SK-N-SH (cell line): ENCODE measurements at regions not wholly inside any gene's neighbourhood (a gene's known extent, or its start where the extent isn't known, plus 50 kb on each side); places are given as distances from the start of the nearest gene placed in this dataset.

ENCODE experiments used
- CTCF ChIA-PET: fragments of 300-600, 350-600 bp; formaldehyde crosslinking; extraction: SDS; loops from one replicate; lab custom pipeline; 2021; lab: Yijun Ruan, JAX
- POLR2A ChIA-PET: fragments of 350-600 bp; sonication (Branson Sonifier 250); formaldehyde crosslinking; extraction: SDS; loops from one replicate; lab custom pipeline; 2020; ENCODE audit warnings: antibody characterized with exemption, inconsistent platforms; lab: Yijun Ruan, JAX
- DNase-seq: peaks from one replicate; pipeline ENCODE4 v3.0.0; 2012
- H2AFZ ChIP-seq: fragments of 200-600 bp; sonication (generic); 2 replicates; pipeline ENCODE4 v1.8.1; 2016; ENCODE audit warnings: antibody characterized with exemption, mild to moderate bottlenecking, low read depth
- H3F3A ChIP-seq: fragments of 200-600 bp; sonication (generic); replicated peaks from 2 replicates; pipeline ENCODE3; 2016; ENCODE audit warnings: antibody characterized with exemption, mild to moderate bottlenecking; ENCODE audit not compliant: insufficient read depth
- H3K27ac ChIP-seq, 2 experiments: fragments of 200-500 bp in 1 of 2; fragments of 200-600 bp in 1 of 2; sonication (Bioruptor generic) in 1 of 2; sonication (generic), shearing (Covaris generic) in 1 of 2; 2 replicates each; pipeline versions ENCODE4 v1.5.1 to v1.6.1; 2014 to 2016; ENCODE audit warnings: low read depth in 2 of 2, inconsistent platforms in 1 of 2, low read length in 1 of 2, mild to moderate bottlenecking in 1 of 2, mixed read lengths in 1 of 2
- H3K27me3 ChIP-seq: fragments of 200-600 bp; sonication (generic), shearing (Covaris generic); 2 replicates; pipeline ENCODE4 v1.6.1; 2016; ENCODE audit warnings: mixed run types; ENCODE audit not compliant: insufficient read depth
- H3K36me3 ChIP-seq, 2 experiments: fragments of 200-500 bp in 1 of 2; fragments of 200-600 bp in 1 of 2; sonication (Bioruptor generic) in 1 of 2; sonication (generic) in 1 of 2; replicated peaks in 1 of 2; 2 replicates each; pipeline versions ENCODE3 to v1.5.1; 2014 to 2016; ENCODE audit warnings: low read length in 1 of 2, mild to moderate bottlenecking in 1 of 2; ENCODE audit not compliant: insufficient read depth in 2 of 2, control insufficient read depth in 1 of 2
- H3K4me1 ChIP-seq, 2 experiments: fragments of 200-500 bp in 1 of 2; fragments of 200-600 bp in 1 of 2; sonication (Bioruptor generic) in 1 of 2; sonication (generic), shearing (Covaris generic) in 1 of 2; 2 replicates each; pipeline versions ENCODE4 v1.5.1 to v1.6.1; 2014 to 2016; ENCODE audit warnings: low read depth in 1 of 2, low read length in 1 of 2, mixed run types in 1 of 2; ENCODE audit not compliant: insufficient read depth in 2 of 2, control insufficient read depth in 1 of 2
- H3K4me2 ChIP-seq: fragments of 200-600 bp; sonication (generic), shearing (Covaris generic); 2 replicates; pipeline ENCODE4 v1.6.1; 2017; ENCODE audit warnings: mixed run types
- H3K4me3 ChIP-seq, 2 experiments: fragments of 200-500 bp in 1 of 2; fragments of 200-600 bp in 1 of 2; sonication (Bioruptor generic) in 1 of 2; sonication (generic), shearing (Covaris generic) in 1 of 2; 2 replicates each; pipeline versions ENCODE4 v1.5.1 to v1.8.1; 2014 to 2016; ENCODE audit warnings: low read depth in 2 of 2, inconsistent platforms in 1 of 2, low read length in 1 of 2, mild to moderate bottlenecking in 1 of 2, mixed read lengths in 1 of 2, moderate library complexity in 1 of 2
- H3K79me2 ChIP-seq: fragments of 200-600 bp; sonication (generic); 2 replicates; pipeline ENCODE4 v1.8.1; 2017; ENCODE audit warnings: mild to moderate bottlenecking; ENCODE audit not compliant: insufficient read depth
- H3K9ac ChIP-seq: fragments of 200-600 bp; sonication (generic); 2 replicates; pipeline ENCODE4 v1.6.1; 2017; ENCODE audit warnings: mixed run types
- H3K9me2 ChIP-seq: fragments of 200-600 bp; sonication (generic); 2 replicates; pipeline ENCODE4 v1.6.1; 2017; ENCODE audit warnings: mixed run types
- H3K9me3 ChIP-seq: fragments of 200-600 bp; sonication (generic); 2 replicates; pipeline ENCODE4 v1.6.1; 2017; ENCODE audit warnings: mixed run types, mild to moderate bottlenecking, moderate library complexity
- H4K20me1 ChIP-seq: fragments of 200-600 bp; sonication (generic); 2 replicates; pipeline ENCODE4 v1.6.1; 2017; ENCODE audit warnings: mild to moderate bottlenecking, mixed run types; ENCODE audit not compliant: insufficient read depth
- CHD2 ChIP-seq: fragments of 150-350 bp; IDR thresholded peaks from 2 replicates; pipeline ENCODE4 v1.6.1; 2018; ENCODE audit warnings: low read length; ENCODE audit not compliant: partially characterized antibody
- EP300 ChIP-seq, 2 experiments: IDR thresholded peaks; 2 replicates each; pipeline versions ENCODE4 v1.4.0 to v1.6.1; 2012; ENCODE audit warnings: borderline replicate concordance in 1 of 2, low read depth in 1 of 2, low read length in 1 of 2
- EZH2phosphoT487 ChIP-seq: fragments of 200-600 bp; sonication (generic); IDR thresholded peaks from 2 replicates; pipeline ENCODE4 v1.6.1; 2017; ENCODE audit warnings: low read depth, mixed run types, mild to moderate bottlenecking, antibody characterized with exemption, moderate library complexity, borderline replicate concordance
- FOXJ3 ChIP-seq: sonication (generic); formaldehyde crosslinking; IDR thresholded peaks from 2 replicates; pipeline ENCODE4 v1.5.1; 2020; ENCODE audit warnings: mild to moderate bottlenecking, missing genetic modification reagents
- FOXM1 ChIP-seq: IDR thresholded peaks from 2 replicates; pipeline ENCODE4 v1.4.0; 2012; ENCODE audit warnings: low read depth, mild to moderate bottlenecking
- GABPA ChIP-seq: IDR thresholded peaks from 2 replicates; pipeline ENCODE4 v1.4.0; 2012; ENCODE audit warnings: low read depth, mild to moderate bottlenecking
- GATA2 ChIP-seq: sonication (generic); formaldehyde crosslinking; IDR thresholded peaks from 2 replicates; pipeline ENCODE4 v1.5.0; 2020; ENCODE audit warnings: mild to moderate bottlenecking, missing genetic modification reagents
- JUND ChIP-seq: IDR thresholded peaks from 2 replicates; pipeline ENCODE4 v1.4.0; 2012
- NFIC ChIP-seq: IDR thresholded peaks from 2 replicates; pipeline ENCODE4 v1.4.0; 2012; ENCODE audit warnings: borderline replicate concordance
- RFX5 ChIP-seq: IDR thresholded peaks from 2 replicates; pipeline ENCODE4 v1.6.1; 2012; ENCODE audit warnings: mild to moderate bottlenecking, improper control_type of control experiment, low read length
- SMC3 ChIP-seq: IDR thresholded peaks from 2 replicates; pipeline ENCODE4 v1.6.1; 2012; ENCODE audit warnings: low read depth, low read length, improper control_type of control experiment
- TAF1 ChIP-seq: IDR thresholded peaks from 2 replicates; pipeline ENCODE4 v1.6.1; 2012; ENCODE audit warnings: low read depth, mild to moderate bottlenecking, low read length, moderate library complexity, borderline replicate concordance
- TCF12 ChIP-seq: IDR thresholded peaks from 2 replicates; pipeline ENCODE4 v1.4.0; 2012
- YY1 ChIP-seq: IDR thresholded peaks from 2 replicates; pipeline ENCODE4 v1.4.0; 2012; ENCODE audit warnings: low read depth, mild to moderate bottlenecking
- WGBS: methylation state at CpG from one replicate; pipeline ENCODE4 v1.1.6; 2017; ENCODE audit warnings: low lambda C conversion rate; 5-methylcytosine and 5-hydroxymethylcytosine counted together
- TF ChIP-seq, protein P1 (sequence below): fragments of 200-600 bp; sonication (generic); IDR thresholded peaks from 2 replicates; pipeline ENCODE4 v1.6.1; 2017; ENCODE audit warnings: antibody characterized with exemption, mild to moderate bottlenecking, moderate library complexity
- TF ChIP-seq, protein P2 (sequence below): IDR thresholded peaks from 2 replicates; pipeline ENCODE4; 2012
- TF ChIP-seq, protein P3 (sequence below): IDR thresholded peaks from 2 replicates; pipeline ENCODE4 v1.4.0; 2012; ENCODE audit warnings: low read depth
- TF ChIP-seq, protein P4 (sequence below): fragments of 150-350 bp; IDR thresholded peaks from 2 replicates; pipeline ENCODE4 v1.6.1; 2016; ENCODE audit warnings: mild to moderate bottlenecking, low read depth, low read length
- TF ChIP-seq, protein P5 (sequence below): fragments of 150-350 bp; IDR thresholded peaks from 2 replicates; pipeline ENCODE4 v1.6.1; 2017; ENCODE audit warnings: antibody characterized with exemption, low read length, low read depth, borderline replicate concordance

DNA sequence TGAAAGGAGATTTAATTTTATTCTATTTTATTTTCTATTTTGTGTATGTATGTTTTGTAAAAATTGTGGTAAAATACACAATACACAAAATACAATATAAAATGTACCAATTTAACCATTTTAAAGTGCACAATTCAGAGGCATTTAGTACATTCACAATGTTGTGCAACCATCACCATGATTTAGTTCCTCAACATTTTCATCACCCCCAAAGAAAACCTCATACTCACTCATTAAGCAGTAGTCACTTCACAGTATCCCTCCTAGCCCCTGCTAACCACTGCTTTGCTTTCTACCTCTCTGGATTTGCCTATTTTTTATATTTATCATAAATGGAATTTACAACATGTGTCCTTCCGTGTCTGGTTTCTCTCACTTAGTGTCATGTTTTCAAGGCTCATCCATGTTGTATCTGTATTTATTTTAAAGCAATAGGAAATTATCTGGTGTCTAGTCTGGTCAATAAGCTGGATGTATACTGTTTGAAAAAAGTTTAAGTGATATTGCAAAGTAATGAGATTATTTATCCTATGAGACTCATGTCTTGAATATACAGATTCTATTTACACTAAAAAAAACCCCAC, 77.9 kb upstream of the GLS start:
- POLR2A ChIA-PET: no interaction called here
- H3F3A ChIP-seq: peaks cover 3% of the 10 kb centered on the region
- no peak overlapping the region for H3K9ac ChIP-seq
- 55% methylated on average over 1 of the region's 1 CpG for WGBS
- peaks cover 0 to 18% of the 10 kb centered on the region in 2 experiments; a peak in 2 of 4 replicates for H3K4me1 ChIP-seq
- peak overlapping the region in 1 of 2 experiments; percentile 62; a peak in 2 of 4 replicates for H3K27ac ChIP-seq
- no peaks in the 10 kb centered on the region for H3K9me2 ChIP-seq
- H3K4me2 ChIP-seq: no peak overlapping the region
- H3K9me3 ChIP-seq: no peaks in the 10 kb centered on the region
- no peak overlapping the region for H3K4me3 ChIP-seq
- TF ChIP-seq FOXJ3 (0 out of 2 replicates have a peak, but pooled peaks have one; percentile 46), YY1 (no peak), SMC3 (no peak), GATA2 (peak; percentile 60), EP300 (IDR thresholded peaks at IDR 0.05; ENCODE audit: borderline replicate concordance in 1 of 2, low read depth in 1 of 2, low read length in 1 of 2) (peak in 1 of 2 experiments; percentile 73; a peak in 2 of 4 replicates), RFX5 (no peak), TCF12 (peak; percentile 27; the same call in 1 of the 2 replicates), GABPA (no peak), NFIC (no peak), CHD2 (peak; percentile 13), FOXM1 (no peak)
- TF ChIP-seq, protein P1, sequence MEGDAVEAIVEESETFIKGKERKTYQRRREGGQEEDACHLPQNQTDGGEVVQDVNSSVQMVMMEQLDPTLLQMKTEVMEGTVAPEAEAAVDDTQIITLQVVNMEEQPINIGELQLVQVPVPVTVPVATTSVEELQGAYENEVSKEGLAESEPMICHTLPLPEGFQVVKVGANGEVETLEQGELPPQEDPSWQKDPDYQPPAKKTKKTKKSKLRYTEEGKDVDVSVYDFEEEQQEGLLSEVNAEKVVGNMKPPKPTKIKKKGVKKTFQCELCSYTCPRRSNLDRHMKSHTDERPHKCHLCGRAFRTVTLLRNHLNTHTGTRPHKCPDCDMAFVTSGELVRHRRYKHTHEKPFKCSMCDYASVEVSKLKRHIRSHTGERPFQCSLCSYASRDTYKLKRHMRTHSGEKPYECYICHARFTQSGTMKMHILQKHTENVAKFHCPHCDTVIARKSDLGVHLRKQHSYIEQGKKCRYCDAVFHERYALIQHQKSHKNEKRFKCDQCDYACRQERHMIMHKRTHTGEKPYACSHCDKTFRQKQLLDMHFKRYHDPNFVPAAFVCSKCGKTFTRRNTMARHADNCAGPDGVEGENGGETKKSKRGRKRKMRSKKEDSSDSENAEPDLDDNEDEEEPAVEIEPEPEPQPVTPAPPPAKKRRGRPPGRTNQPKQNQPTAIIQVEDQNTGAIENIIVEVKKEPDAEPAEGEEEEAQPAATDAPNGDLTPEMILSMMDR: no peak
- TF ChIP-seq, all 33 proteins: peak for 5
- DNase-seq: no peak
- no peaks in the 10 kb centered on the region for H3K36me3 ChIP-seq
- H3K27me3 ChIP-seq: no peaks in the 10 kb centered on the region
- CTCF ChIA-PET: no interaction called here
- no peak overlapping the region for H2AFZ ChIP-seq
- H4K20me1 ChIP-seq: no peaks in the 10 kb centered on the region
- no peaks in the 10 kb centered on the region for H3K79me2 ChIP-seq

DNA sequence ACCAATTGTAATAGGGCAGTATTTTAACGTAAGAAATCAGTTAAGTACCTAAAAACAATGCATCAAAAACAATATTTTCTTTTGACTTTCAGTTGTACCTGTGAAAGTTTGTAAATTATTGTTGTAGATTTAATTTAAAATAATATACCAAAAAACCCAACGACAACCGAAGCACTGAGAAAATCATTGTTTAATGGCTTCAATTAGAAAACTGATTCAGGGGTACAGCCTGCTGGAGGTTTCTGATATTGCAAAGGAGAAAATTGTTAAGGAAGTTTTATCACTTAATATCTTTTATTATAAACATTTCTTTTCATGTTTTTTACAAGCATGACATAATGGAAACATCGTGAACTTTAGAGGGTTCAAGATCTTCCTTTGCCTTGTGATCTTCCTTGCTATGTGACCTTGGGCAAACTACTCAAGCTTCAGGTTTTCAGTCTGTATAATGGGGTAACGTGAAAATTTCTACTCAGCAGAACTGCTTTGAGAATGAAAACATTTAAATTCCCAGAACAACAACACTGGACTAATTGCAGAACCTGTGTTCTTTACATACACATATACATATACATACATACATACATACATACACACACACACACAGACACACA, 76.3 kb upstream of the GLS start:
- peaks cover 0 to 24% of the 10 kb centered on the region in 2 experiments; a peak in 2 of 4 replicates for H3K4me1 ChIP-seq
- H3K9ac ChIP-seq: no peak overlapping the region
- H3K9me3 ChIP-seq: no peaks in the 10 kb centered on the region
- H3K27ac ChIP-seq: peak overlapping the region in 1 of 2 experiments; percentile 62; a peak in 2 of 4 replicates
- ChIA-PET POLR2A (no interaction called here), CTCF (interaction anchor here (0.7 to 3.2 kb wide), 8 partner anchors 8 to 287 kb away, joined by 3 to 45 read pairs (median 4); no protein-coding TSS in a partner anchor)
- no peak overlapping the region for H3K4me2 ChIP-seq
- 0 out of 2 replicates have a peak overlapping the region, but pooled peaks have one; percentile 3 for H2AFZ ChIP-seq
- H3K9me2 ChIP-seq: no peaks in the 10 kb centered on the region
- WGBS: 77% methylated on average over 5 of the region's 5 CpGs
- H3K27me3 ChIP-seq: no peaks in the 10 kb centered on the region
- no peaks in the 10 kb centered on the region for H3K36me3 ChIP-seq
- no peak overlapping the region for H3K4me3 ChIP-seq
- DNase-seq: no peak
- H4K20me1 ChIP-seq: no peaks in the 10 kb centered on the region
- H3K79me2 ChIP-seq: no peaks in the 10 kb centered on the region
- peaks cover 3% of the 10 kb centered on the region for H3F3A ChIP-seq
- TF ChIP-seq GABPA (no peak), TAF1 (no peak), SMC3 (peak; percentile 54), CHD2 (no peak), EZH2phosphoT487 (no peak), JUND (no peak), NFIC (no peak)
- TF ChIP-seq, protein P2, sequence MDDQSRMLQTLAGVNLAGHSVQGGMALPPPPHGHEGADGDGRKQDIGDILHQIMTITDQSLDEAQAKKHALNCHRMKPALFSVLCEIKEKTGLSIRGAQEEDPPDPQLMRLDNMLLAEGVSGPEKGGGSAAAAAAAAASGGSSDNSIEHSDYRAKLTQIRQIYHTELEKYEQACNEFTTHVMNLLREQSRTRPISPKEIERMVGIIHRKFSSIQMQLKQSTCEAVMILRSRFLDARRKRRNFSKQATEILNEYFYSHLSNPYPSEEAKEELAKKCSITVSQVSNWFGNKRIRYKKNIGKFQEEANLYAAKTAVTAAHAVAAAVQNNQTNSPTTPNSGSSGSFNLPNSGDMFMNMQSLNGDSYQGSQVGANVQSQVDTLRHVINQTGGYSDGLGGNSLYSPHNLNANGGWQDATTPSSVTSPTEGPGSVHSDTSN: no peak
- TF ChIP-seq, protein P3, sequence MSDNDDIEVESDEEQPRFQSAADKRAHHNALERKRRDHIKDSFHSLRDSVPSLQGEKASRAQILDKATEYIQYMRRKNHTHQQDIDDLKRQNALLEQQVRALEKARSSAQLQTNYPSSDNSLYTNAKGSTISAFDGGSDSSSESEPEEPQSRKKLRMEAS: no peak
- TF ChIP-seq, protein P4, sequence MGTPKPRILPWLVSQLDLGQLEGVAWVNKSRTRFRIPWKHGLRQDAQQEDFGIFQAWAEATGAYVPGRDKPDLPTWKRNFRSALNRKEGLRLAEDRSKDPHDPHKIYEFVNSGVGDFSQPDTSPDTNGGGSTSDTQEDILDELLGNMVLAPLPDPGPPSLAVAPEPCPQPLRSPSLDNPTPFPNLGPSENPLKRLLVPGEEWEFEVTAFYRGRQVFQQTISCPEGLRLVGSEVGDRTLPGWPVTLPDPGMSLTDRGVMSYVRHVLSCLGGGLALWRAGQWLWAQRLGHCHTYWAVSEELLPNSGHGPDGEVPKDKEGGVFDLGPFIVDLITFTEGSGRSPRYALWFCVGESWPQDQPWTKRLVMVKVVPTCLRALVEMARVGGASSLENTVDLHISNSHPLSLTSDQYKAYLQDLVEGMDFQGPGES: no peak
- TF ChIP-seq, protein P1: peak; percentile 75
- TF ChIP-seq, protein P5, sequence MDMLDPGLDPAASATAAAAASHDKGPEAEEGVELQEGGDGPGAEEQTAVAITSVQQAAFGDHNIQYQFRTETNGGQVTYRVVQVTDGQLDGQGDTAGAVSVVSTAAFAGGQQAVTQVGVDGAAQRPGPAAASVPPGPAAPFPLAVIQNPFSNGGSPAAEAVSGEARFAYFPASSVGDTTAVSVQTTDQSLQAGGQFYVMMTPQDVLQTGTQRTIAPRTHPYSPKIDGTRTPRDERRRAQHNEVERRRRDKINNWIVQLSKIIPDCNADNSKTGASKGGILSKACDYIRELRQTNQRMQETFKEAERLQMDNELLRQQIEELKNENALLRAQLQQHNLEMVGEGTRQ: no peak
